RWPE1 (cell line): ENCODE measurements at regions not wholly inside any gene's neighbourhood (a gene's known extent, or its start where the extent isn't known, plus 50 kb on each side); places are given as distances from the start of the nearest gene placed in this dataset.

Source experiments
- CTCF ChIA-PET: fragments of 350-600 bp; sonication (Branson Sonifier 250); formaldehyde crosslinking; extraction: SDS; loops from one replicate; lab custom pipeline; 2021; lab: Yijun Ruan, JAX
- POLR2A ChIA-PET: fragments of 400-600 bp; formaldehyde crosslinking; extraction: SDS; loops from one replicate; lab custom pipeline; 2020; ENCODE audit warnings: antibody characterized with exemption; ENCODE audit not compliant: low non-redundant PET; lab: Yijun Ruan, JAX
- DNase-seq: peaks from one replicate; pipeline ENCODE4 v3.0.0; 2012; ENCODE audit warnings: low spot score
- H3K27ac ChIP-seq: fragments of 450-650 bp; 2 replicates; pipeline ENCODE4 v1.5.1; 2017
- CTCF ChIP-seq: fragments of 450-650 bp; conservative IDR thresholded peaks from 2 replicates; pipeline ENCODE4 v1.5.1; 2017; ENCODE audit warnings: low read depth, mild to moderate bottlenecking

- H3K27ac ChIP-seq = no peak overlapping the region
- no peak for DNase-seq
- TF ChIP-seq CTCF = no peak
- ChIA-PET POLR2A (no interaction called here), CTCF (interaction anchor here (0.6 kb wide), 1 partner anchor 32 kb away, joined by 3 read pairs; no protein-coding TSS in a partner anchor)
These were observed 497.0 kb upstream of the TUSC1 start for GRCh38 chr9:26175264-26175663.

GRCh38 chr9:26172301-26172700 lies 494.1 kb upstream of the TUSC1 start:
- no peak for TF ChIP-seq CTCF
- no peak overlapping the region for H3K27ac ChIP-seq
- ChIA-PET CTCF (no interaction called here), POLR2A (no interaction called here)
- no peak for DNase-seq

- POLR2A ChIA-PET = no interaction called here
These were observed 493.4 kb upstream of the TUSC1 start for GRCh38 chr9:26171691-26172090.

GRCh38 chr9:26170190-26170589 lies 491.9 kb upstream of the TUSC1 start:
- TF ChIP-seq CTCF = no peak
- POLR2A ChIA-PET = no interaction called here
- H3K27ac ChIP-seq = no peak overlapping the region
- DNase-seq = no peak
- CTCF ChIA-PET = interaction anchor here (0.7 kb wide), 1 partner anchor 28 kb away, joined by 8 read pairs; no protein-coding TSS in a partner anchor

More at GRCh38 chr9:26171691-26172090, 493.4 kb upstream of the TUSC1 start:
- no peak for TF ChIP-seq CTCF
- CTCF ChIA-PET = no interaction called here
- no peak for DNase-seq
- H3K27ac ChIP-seq = no peak overlapping the region

- CTCF ChIA-PET = interaction anchor here (0.7 kb wide), 1 partner anchor 28 kb away, joined by 8 read pairs; no protein-coding TSS in a partner anchor
- no peak for TF ChIP-seq CTCF
- POLR2A ChIA-PET = no interaction called here
These were observed 491.5 kb upstream of the TUSC1 start for GRCh38 chr9:26169708-26170107.

GRCh38 chr9:26166537-26166936 lies 488.3 kb upstream of the TUSC1 start:
- no peak for TF ChIP-seq CTCF
- no peak for DNase-seq

More at GRCh38 chr9:26169708-26170107, 491.5 kb upstream of the TUSC1 start:
- DNase-seq = peak; percentile 13
- no peak overlapping the region for H3K27ac ChIP-seq

More at GRCh38 chr9:26166537-26166936, 488.3 kb upstream of the TUSC1 start:
- CTCF ChIA-PET = no interaction called here
- POLR2A ChIA-PET = no interaction called here
- no peak overlapping the region for H3K27ac ChIP-seq
